Right lobe of liver (tissue), 6 donors: ENCODE measurements at regions not wholly inside any gene's neighbourhood (a gene's known extent, or its start where the extent isn't known, plus 50 kb on each side); places are given as distances from the start of the nearest gene placed in this dataset.

Source experiments
- ATAC-seq, 4 donors: fragments of 200-7000 bp; cut with Tn5 transposase; one replicate each; pipeline ENCODE4 v1.9.1; 2020; ENCODE audit warnings: mild to moderate bottlenecking in 4 of 4, moderate library complexity in 4 of 4
- DNase-seq, 3 donors: peaks; one replicate each; pipeline ENCODE4 v3.0.0-alpha.2; 2020
- H3K27ac ChIP-seq, 3 donors: fragments of 200-600 bp; one replicate each; pipeline ENCODE4 v1.8.0; 2022
- H3K27me3 ChIP-seq, 2 donors: fragments of 200-600 bp; one replicate each; pipeline ENCODE4 v1.8.0; 2022
- H3K36me3 ChIP-seq, 4 donors: fragments of 200-600 bp; sonication (generic) in 1 of 4; one replicate each; pipeline versions ENCODE4 v1.5.1 to v1.8.0; 2017 to 2022; ENCODE audit warnings: control low read depth in 1 of 4
- H3K4me1 ChIP-seq, 4 donors: fragments of 200-600 bp; sonication (generic) in 1 of 4; one replicate each; pipeline versions ENCODE4 v1.5.1 to v1.8.0; 2017 to 2022; ENCODE audit warnings: control low read depth in 1 of 4
- H3K4me3 ChIP-seq, 3 donors: fragments of 200-600 bp; one replicate each; pipeline ENCODE4 v1.8.0; 2022
- H3K9me3 ChIP-seq, 4 donors: fragments of 200-600 bp; sonication (generic) in 1 of 4; one replicate each; pipeline versions ENCODE4 v1.5.1 to v1.8.0; 2017 to 2022; ENCODE audit warnings: control low read depth in 1 of 4
- POLR2A ChIP-seq: fragments of 450-650 bp; IDR thresholded peaks from one replicate; pipeline ENCODE4 v1.6.1; 2017; ENCODE audit warnings: antibody characterized with exemption, mild to moderate bottlenecking
- WGBS: methylation state at CpG from one replicate; pipeline ENCODE4 v1.1.6; 2018; ENCODE audit warnings: low coverage, low lambda C conversion rate; ENCODE audit not compliant: insufficient coverage; ENCODE audit errors: missing lambda C conversion rate; 5-methylcytosine and 5-hydroxymethylcytosine counted together
- intact Hi-C, 2 donors: fragments of 100-400 bp; cut with DNase I; formaldehyde crosslinking; loops; one replicate each; pipeline versions ENCODE4 v1.11.2 to v1.14.1; 2022
- TF ChIP-seq, protein P1 (sequence below), 4 donors: fragments of 200-600 bp in 3 of 4; fragments of 450-650 bp in 1 of 4; IDR thresholded peaks; one replicate each; pipeline versions ENCODE4 v1.5.1 to v1.8.0; 2016 to 2022; ENCODE audit warnings: antibody characterized with exemption in 4 of 4, mild to moderate bottlenecking in 2 of 4
- donor health status: DM: no; HTN: yes; CAD: no.
- donor health status: DM: no; HTN: no; CAD: no.
- donor health status: DM: no; HTN: no; CAD: no.
- donor health status: DM: no; HTN: yes; CAD: no.
- donor health status: DM: no; HTN: yes; CAD: no.

DNA sequence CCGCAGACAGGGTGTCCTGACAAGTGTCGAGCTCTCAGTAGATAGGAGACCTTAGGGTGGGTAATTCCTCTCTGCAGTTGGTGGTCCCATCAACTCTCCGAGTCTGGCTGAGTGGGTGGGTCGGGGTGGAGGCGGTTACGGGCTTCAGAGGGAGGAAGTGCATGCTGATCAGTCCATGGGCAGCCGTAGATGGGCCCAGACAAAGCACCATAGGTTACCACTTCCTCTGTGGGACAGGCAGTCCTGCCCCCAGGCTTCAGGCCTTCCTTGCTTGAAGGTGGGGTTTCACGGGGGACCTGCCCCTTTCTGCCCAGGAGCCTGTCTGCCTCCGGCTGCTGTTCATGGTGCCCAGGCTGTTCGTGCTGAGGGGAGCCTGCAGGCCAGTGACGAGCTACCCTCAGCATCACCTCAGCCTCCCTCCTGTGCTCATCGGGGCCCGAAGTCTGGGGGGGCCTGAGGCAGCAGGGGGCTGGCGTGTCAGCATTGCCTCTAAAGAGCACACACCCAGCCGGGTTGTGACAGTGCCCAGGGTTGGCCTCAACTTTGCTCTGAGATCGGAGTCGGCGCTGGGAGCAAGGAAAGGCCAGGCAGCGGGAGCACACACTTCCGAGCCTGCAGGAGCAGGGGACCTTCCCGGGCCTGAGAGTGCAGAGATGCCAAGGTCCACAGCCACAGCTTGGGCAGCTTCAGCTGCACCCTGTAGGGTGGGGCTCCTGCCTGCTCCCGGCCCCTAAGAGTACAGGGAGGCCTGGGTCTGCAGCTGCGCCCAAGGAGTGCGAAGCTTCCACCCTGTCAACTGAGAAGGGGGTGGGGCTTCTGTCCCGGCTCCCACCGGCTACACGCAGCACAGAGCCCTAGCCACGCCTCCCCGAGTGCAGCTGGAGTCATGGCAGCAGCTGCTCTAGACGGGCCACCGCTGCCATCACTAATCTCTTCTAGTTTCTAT is 225.4 kb upstream of the NRIP1 start:
- ATAC-seq, result peak in 2 of 4 donors; percentile 25 to 39
- DNase-seq, result peak in 1 of 3 donors; percentile 52
- Histone ChIP-seq H3K4me1 (no peaks in the 10 kb centered on the region), H3K36me3 (no peaks in the 10 kb centered on the region), H3K9me3 (no peaks in the 10 kb centered on the region), H3K27me3 (no peaks in the 10 kb centered on the region), H3K27ac (no peak overlapping the region), H3K4me3 (no peak overlapping the region)
- intact Hi-C loops, result no loop called here
- no peak for TF ChIP-seq POLR2A
- TF ChIP-seq, protein P1, sequence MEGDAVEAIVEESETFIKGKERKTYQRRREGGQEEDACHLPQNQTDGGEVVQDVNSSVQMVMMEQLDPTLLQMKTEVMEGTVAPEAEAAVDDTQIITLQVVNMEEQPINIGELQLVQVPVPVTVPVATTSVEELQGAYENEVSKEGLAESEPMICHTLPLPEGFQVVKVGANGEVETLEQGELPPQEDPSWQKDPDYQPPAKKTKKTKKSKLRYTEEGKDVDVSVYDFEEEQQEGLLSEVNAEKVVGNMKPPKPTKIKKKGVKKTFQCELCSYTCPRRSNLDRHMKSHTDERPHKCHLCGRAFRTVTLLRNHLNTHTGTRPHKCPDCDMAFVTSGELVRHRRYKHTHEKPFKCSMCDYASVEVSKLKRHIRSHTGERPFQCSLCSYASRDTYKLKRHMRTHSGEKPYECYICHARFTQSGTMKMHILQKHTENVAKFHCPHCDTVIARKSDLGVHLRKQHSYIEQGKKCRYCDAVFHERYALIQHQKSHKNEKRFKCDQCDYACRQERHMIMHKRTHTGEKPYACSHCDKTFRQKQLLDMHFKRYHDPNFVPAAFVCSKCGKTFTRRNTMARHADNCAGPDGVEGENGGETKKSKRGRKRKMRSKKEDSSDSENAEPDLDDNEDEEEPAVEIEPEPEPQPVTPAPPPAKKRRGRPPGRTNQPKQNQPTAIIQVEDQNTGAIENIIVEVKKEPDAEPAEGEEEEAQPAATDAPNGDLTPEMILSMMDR (IDR thresholded peaks at IDR 0.05), result no peak
- WGBS, result no CpG with 5 or more reads among the region's 31 CpGs

DNA sequence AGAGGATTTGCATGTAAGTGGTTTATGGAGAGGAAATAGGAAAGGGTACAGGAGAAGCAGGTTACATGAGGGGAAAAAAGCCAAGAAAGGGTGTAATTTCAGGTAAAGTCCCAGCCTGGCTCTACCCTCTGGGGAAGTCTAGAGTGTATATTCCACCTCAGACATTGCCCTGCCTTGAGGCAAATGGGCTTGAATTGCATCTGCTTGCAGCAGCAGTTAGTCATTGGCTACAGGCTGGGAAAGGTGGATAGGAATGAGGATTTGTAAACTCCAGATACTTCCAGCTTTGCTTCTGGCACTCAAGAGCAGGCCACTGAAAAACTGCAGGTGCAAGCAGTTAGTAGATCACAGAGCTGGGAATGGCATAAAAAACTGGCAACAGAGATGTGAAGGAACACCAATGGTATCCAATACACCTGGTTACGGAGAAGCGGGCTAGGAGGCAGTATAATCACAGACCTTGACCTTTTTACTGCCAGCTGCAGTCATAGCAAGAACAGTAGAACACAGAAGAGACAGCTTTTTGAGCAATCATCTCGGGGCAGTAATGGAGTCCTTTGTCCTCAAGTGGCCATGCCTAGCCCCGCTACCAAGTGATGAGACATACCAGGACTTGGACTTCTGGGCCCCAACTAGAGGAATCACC is 226.9 kb upstream of the NRIP1 start:
- DNase-seq (no peak), ATAC-seq (no peak)
- H3K27ac ChIP-seq, result no peak overlapping the region
- H3K9me3 ChIP-seq, result no peaks in the 10 kb centered on the region
- TF ChIP-seq, protein P1 (IDR thresholded peaks at IDR 0.05), result no peak
- TF ChIP-seq POLR2A, result no peak
- H3K4me1 ChIP-seq, result no peaks in the 10 kb centered on the region
- H3K27me3 ChIP-seq, result no peaks in the 10 kb centered on the region
- H3K36me3 ChIP-seq, result no peaks in the 10 kb centered on the region
- 100% methylated on average over 2 of the region's 4 CpGs for WGBS
- intact Hi-C loops, result no loop called here
- H3K4me3 ChIP-seq, result no peak overlapping the region

- DNase-seq (no peak), ATAC-seq (no peak)
- intact Hi-C loops, result no loop called here
- H3K27ac ChIP-seq, result no peak overlapping the region
- no peaks in the 10 kb centered on the region for H3K27me3 ChIP-seq
- no peak overlapping the region for H3K4me3 ChIP-seq
- H3K9me3 ChIP-seq, result no peaks in the 10 kb centered on the region
- no peaks in the 10 kb centered on the region for H3K36me3 ChIP-seq
- TF ChIP-seq, protein P1 (IDR thresholded peaks at IDR 0.05), result no peak
- TF ChIP-seq POLR2A, result no peak
- no peaks in the 10 kb centered on the region for H3K4me1 ChIP-seq
These were observed 228.4 kb upstream of the NRIP1 start for GRCh38 chr21:15293240-15293639.

DNA sequence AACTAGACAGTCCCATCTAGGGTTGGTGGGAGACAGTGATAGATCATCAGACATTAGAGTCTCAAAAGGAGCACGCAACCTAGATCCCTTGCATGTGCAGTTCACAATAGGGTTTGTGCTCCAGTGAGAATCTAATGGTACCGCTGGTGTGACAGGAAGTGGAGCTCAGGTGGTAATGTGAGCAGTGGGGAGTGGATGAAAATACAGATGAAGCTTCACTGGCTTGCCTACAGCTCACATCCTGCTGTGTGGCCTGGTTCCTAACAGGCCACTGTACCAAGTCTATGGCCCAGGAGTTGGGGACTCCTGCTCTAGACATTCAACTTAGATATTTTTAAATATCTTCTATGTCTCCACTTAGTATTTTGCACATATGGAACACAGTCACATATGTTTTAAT is 231.1 kb upstream of the NRIP1 start:
- no peak for TF ChIP-seq POLR2A
- TF ChIP-seq, protein P1 (IDR thresholded peaks at IDR 0.05), result no peak
- DNase-seq (no peak), ATAC-seq (no peak)
- Histone ChIP-seq H3K4me3 (no peak overlapping the region), H3K4me1 (no peaks in the 10 kb centered on the region), H3K9me3 (no peaks in the 10 kb centered on the region), H3K27ac (no peak overlapping the region), H3K27me3 (no peaks in the 10 kb centered on the region), H3K36me3 (no peaks in the 10 kb centered on the region)
- WGBS, result 92% methylated on average over 2 of the region's 2 CpGs
- intact Hi-C loops, result no loop called here
